HepG2 (cell line): ENCODE measurements at regions not wholly inside any gene's neighbourhood (a gene's known extent, or its start where the extent isn't known, plus 50 kb on each side); places are given as distances from the start of the nearest gene placed in this dataset.
A peak's percentile ranks its signal among the peaks of the same experiment; 100 is the strongest.

Experiments used
- ARID2 ChIP-seq: sonication (generic); formaldehyde crosslinking; IDR thresholded peaks from 2 replicates; pipeline ENCODE4 v1.8.1; 2022; ENCODE audit warnings: mild to moderate bottlenecking, missing genetic modification reagents, borderline replicate concordance
- BCLAF1 ChIP-seq: fragments of 450-650 bp; IDR thresholded peaks from 2 replicates; pipeline ENCODE4 v1.6.1; 2017; ENCODE audit warnings: mild to moderate bottlenecking
- CREM ChIP-seq, 2 experiments: sonication (generic) in 1 of 2; formaldehyde crosslinking in 1 of 2; IDR thresholded peaks; 2 replicates each; pipeline versions ENCODE4 v1.4.0 to v1.6.1; 2016 to 2020; ENCODE audit warnings: antibody characterized with exemption in 1 of 2, mild to moderate bottlenecking in 1 of 2, missing genetic modification reagents in 1 of 2
- ELK4 ChIP-seq: sonication (generic); formaldehyde crosslinking; IDR thresholded peaks from 2 replicates; pipeline ENCODE4 v1.9.0; 2021; ENCODE audit warnings: missing genetic modification reagents, borderline replicate concordance
- FOSL1 ChIP-seq: sonication (generic); formaldehyde crosslinking; IDR thresholded peaks from 2 replicates; pipeline ENCODE4 v1.9.0; 2021; ENCODE audit warnings: missing genetic modification reagents, borderline replicate concordance
- FOXA1 ChIP-seq, 2 experiments: fragments of 450-650 bp in 1 of 2; sonication (generic) in 1 of 2; formaldehyde crosslinking in 1 of 2; IDR thresholded peaks; 2 replicates each; pipeline versions ENCODE4 v1.4.0 to v1.6.1; 2016 to 2020; ENCODE audit warnings: missing genetic modification reagents in 1 of 2
- GATAD2A ChIP-seq: IDR thresholded peaks from 2 replicates; pipeline ENCODE4 v1.6.1; 2016
- GFI1 ChIP-seq: sonication (generic); formaldehyde crosslinking; IDR thresholded peaks from 2 replicates; pipeline ENCODE4 v1.5.0; 2020; ENCODE audit warnings: missing genetic modification reagents, mild to moderate bottlenecking, borderline replicate concordance
- HNF4G ChIP-seq, 2 experiments: sonication (generic) in 1 of 2; formaldehyde crosslinking in 1 of 2; IDR thresholded peaks; 2 replicates each; pipeline versions ENCODE4 v1.4.0 to v1.6.1; 2011 to 2020; ENCODE audit warnings: borderline replicate concordance in 2 of 2, low read depth in 2 of 2, mild to moderate bottlenecking in 2 of 2, low read length in 1 of 2, missing genetic modification reagents in 1 of 2, moderate library complexity in 1 of 2
- NCOA2 ChIP-seq: sonication (generic); formaldehyde crosslinking; IDR thresholded peaks from 2 replicates; pipeline ENCODE4 v1.8.0; 2022; ENCODE audit warnings: inconsistent platforms
- NCOR1 ChIP-seq: fragments of 200-600 bp; sonication (generic); IDR thresholded peaks from 2 replicates; pipeline ENCODE4 v1.7.0; 2017; ENCODE audit warnings: antibody characterized with exemption, low read length, borderline replicate concordance
- PAX8 ChIP-seq: sonication (generic); formaldehyde crosslinking; IDR thresholded peaks from 2 replicates; pipeline ENCODE4 v1.8.0; 2022; ENCODE audit warnings: mild to moderate bottlenecking, missing genetic modification reagents, borderline replicate concordance
- PCBP2 ChIP-seq: fragments of 200-400 bp; formaldehyde crosslinking; optimal IDR thresholded peaks from 2 replicates; pipeline ENCODE3; 2018; ENCODE audit warnings: low read length, low read depth; ENCODE audit not compliant: poor library complexity, severe bottlenecking
- RCOR2 ChIP-seq: IDR thresholded peaks from 2 replicates; pipeline ENCODE4 v1.6.1; 2016; ENCODE audit warnings: missing biosample characterization, missing genetic modification reagents
- SIN3B ChIP-seq: fragments of 150-350 bp; IDR thresholded peaks from 2 replicates; pipeline ENCODE4 v1.6.1; 2014; ENCODE audit warnings: low read length
- SMAD3 ChIP-seq: sonication (generic); formaldehyde crosslinking; IDR thresholded peaks from 2 replicates; pipeline ENCODE4 v1.4.0; 2020; ENCODE audit warnings: missing genetic modification reagents
- TIGD3 ChIP-seq: sonication (generic); formaldehyde crosslinking; IDR thresholded peaks from 2 replicates; pipeline ENCODE4 v1.5.1; 2020; ENCODE audit warnings: mild to moderate bottlenecking, missing genetic modification reagents, borderline replicate concordance
- ZFP1 ChIP-seq: IDR thresholded peaks from 2 replicates; pipeline ENCODE4 v1.6.1; 2016
- ZFP91 ChIP-seq: sonication (generic); formaldehyde crosslinking; IDR thresholded peaks from 2 replicates; pipeline ENCODE4 v1.9.0; 2022; ENCODE audit warnings: missing genetic modification reagents, mild to moderate bottlenecking, borderline replicate concordance
- ZFY ChIP-seq: sonication (generic); formaldehyde crosslinking; IDR thresholded peaks from 2 replicates; pipeline ENCODE4 v1.4.0; 2020; ENCODE audit warnings: missing genetic modification reagents
- ZNF446 ChIP-seq: sonication (generic); formaldehyde crosslinking; IDR thresholded peaks from 2 replicates; pipeline ENCODE4 v1.5.0; 2020; ENCODE audit warnings: mild to moderate bottlenecking, missing genetic modification reagents
- ZNF740 ChIP-seq: sonication (generic); formaldehyde crosslinking; IDR thresholded peaks from 2 replicates; pipeline ENCODE4 v1.4.0; 2020; ENCODE audit warnings: missing genetic modification reagents

GRCh38 chrX:65241059-65241721 is 264.9 kb upstream of the ZC4H2 start (continued):
- peak; percentile 71 for TF ChIP-seq ZFP91 (CRISPR knock-in tag)
- no peak for TF ChIP-seq FOSL1
- peak; percentile 92 for TF ChIP-seq GFI1
- peak; percentile 55 for TF ChIP-seq HNF4G (IDR thresholded peaks at IDR 0.05; ENCODE audit: borderline replicate concordance, low read depth, low read length)
- peak; percentile 52; the same call in 1 of the 2 replicates for TF ChIP-seq HNF4G (CRISPR knock-in tag; IDR thresholded peaks at IDR 0.05; ENCODE audit: borderline replicate concordance, low read depth)
- TF ChIP-seq RCOR2 (CRISPR knock-in tag) = 0 out of 2 replicates have a peak, but pooled peaks have one; percentile 19
- no peak for TF ChIP-seq FOXA1 (IDR thresholded peaks at IDR 0.05)
- peak; percentile 56 for TF ChIP-seq FOXA1 (CRISPR knock-in tag; IDR thresholded peaks at IDR 0.05)
- peak; percentile 54 for TF ChIP-seq NCOA2 (CRISPR knock-in tag)
- no peak for TF ChIP-seq ZNF740 (CRISPR knock-in tag)
- TF ChIP-seq GATAD2A (CRISPR knock-in tag) = peak; percentile 56; the same call in 1 of the 2 replicates
- TF ChIP-seq ELK4 = no peak
- peak; percentile 81 for TF ChIP-seq NCOR1
- no peak for TF ChIP-seq PCBP2
- no peak for TF ChIP-seq ZFP1 (CRISPR knock-in tag)
- peak; percentile 58; the same call in 1 of the 2 replicates for TF ChIP-seq CREM (IDR thresholded peaks at IDR 0.05)
- TF ChIP-seq CREM (CRISPR knock-in tag; IDR thresholded peaks at IDR 0.05) = no peak
- TF ChIP-seq PAX8 (CRISPR knock-in tag) = no peak
- 0 out of 2 replicates have a peak, but pooled peaks have one; percentile 33 for TF ChIP-seq ZFY (CRISPR knock-in tag)
- no peak for TF ChIP-seq ARID2
- no peak for TF ChIP-seq BCLAF1
- no peak for TF ChIP-seq SIN3B
- no peak for TF ChIP-seq ZNF446 (CRISPR knock-in tag)
- peak; percentile 30; the same call in 1 of the 2 replicates for TF ChIP-seq SMAD3 (CRISPR knock-in tag)
- no peak for TF ChIP-seq TIGD3 (CRISPR knock-in tag)
